ENCODE measurements at regions not wholly inside any gene's neighbourhood (a gene's known extent, or its start where the extent isn't known, plus 50 kb on each side); places are given as distances from the start of the nearest gene placed in this dataset.
A peak's percentile ranks its signal among the peaks of the same experiment; 100 is the strongest.

- peak overlapping the region in 3 of 4 donors; percentile 26 to 43 (median 30) for H3K27ac ChIP-seq
- intact Hi-C loops (cut with DNase I): loop anchor here (10.0 kb wide), 1 partner anchor 80 kb away; no protein-coding TSS in a partner anchor
- H3K36me3 ChIP-seq (replicated peaks in 1 of 2; ENCODE audit: insufficient read depth in 1 of 2, low read depth in 2 of 2): no peaks in the 10 kb centered on the region
- H3K4me3 ChIP-seq: no peak overlapping the region
- no peaks in the 10 kb centered on the region for H3K27me3 ChIP-seq
- H3K4me1 ChIP-seq: peaks cover 23% of the 10 kb centered on the region
- ATAC-seq (no peak), DNase-seq (no peak)
- no peaks in the 10 kb centered on the region for H3K9me3 ChIP-seq
- TF ChIP-seq CTCF (IDR thresholded peaks at IDR 0.05) (no peak), POLR2A (IDR thresholded peaks at IDR 0.05) (no peak)
- WGBS, 2 donors: 73 to 74% methylated on average over 21 to 22 of the region's 22 CpGs
Measured at GRCh38 chr5:173704615-173705511, 88.4 kb upstream of the BOD1 start.

- intact Hi-C loops (cut with DNase I): loop anchor here (10.0 kb wide), 1 partner anchor 81 kb away; no protein-coding TSS in a partner anchor
- no peak for ATAC-seq
- H3K36me3 ChIP-seq (replicated peaks in 1 of 2; ENCODE audit: insufficient read depth in 1 of 2, low read depth in 2 of 2): no peaks in the 10 kb centered on the region
Measured at GRCh38 chr5:173705512-173706044, 89.1 kb upstream of the BOD1 start.

GRCh38 chr5:173706700-173707099, 90.2 kb upstream of the BOD1 start:
- ATAC-seq (peak; percentile 54), DNase-seq (peak in 2 of 4 donors; percentile 35 to 42)
- H3K4me3 ChIP-seq: no peak overlapping the region
- intact Hi-C loops (cut with DNase I): loop anchor here (10.0 kb wide), 1 partner anchor 82 kb away; no protein-coding TSS in a partner anchor
- H3K9me3 ChIP-seq: no peaks in the 10 kb centered on the region
- H3K27ac ChIP-seq: peak overlapping the region; percentile 15 to 47 (median 36)
- TF ChIP-seq CTCF (IDR thresholded peaks at IDR 0.05): no peak
- H3K36me3 ChIP-seq (replicated peaks in 1 of 2; ENCODE audit: insufficient read depth in 1 of 2, low read depth in 2 of 2): no peaks in the 10 kb centered on the region
- H3K4me1 ChIP-seq: peaks cover 23% of the 10 kb centered on the region
- H3K27me3 ChIP-seq: no peaks in the 10 kb centered on the region
- 66 to 77% methylated on average over 4 of the region's 4 CpGs for WGBS, 2 donors

More at GRCh38 chr5:173705512-173706044, 89.1 kb upstream of the BOD1 start:
- H3K27me3 ChIP-seq: no peaks in the 10 kb centered on the region
- DNase-seq: no peak
- H3K9me3 ChIP-seq: no peaks in the 10 kb centered on the region
- no peak overlapping the region for H3K4me3 ChIP-seq
- TF ChIP-seq POLR2A (IDR thresholded peaks at IDR 0.05) (no peak), CTCF (IDR thresholded peaks at IDR 0.05) (no peak)
- peak overlapping the region in 3 of 4 donors; percentile 26 to 43 (median 30) for H3K27ac ChIP-seq
- 84 to 94% methylated on average over 6 to 10 of the region's 13 CpGs for WGBS, 2 donors
- peaks cover 23% of the 10 kb centered on the region for H3K4me1 ChIP-seq

GRCh38 chr5:173707392-173707791, 90.9 kb upstream of the BOD1 start:
- no peak for TF ChIP-seq POLR2A (IDR thresholded peaks at IDR 0.05)
- no peak for TF ChIP-seq CTCF (IDR thresholded peaks at IDR 0.05)
- Histone ChIP-seq H3K27ac (peak overlapping the region; percentile 15 to 47 (median 36)), H3K9me3 (no peaks in the 10 kb centered on the region), H3K4me3 (no peak overlapping the region), H3K27me3 (no peaks in the 10 kb centered on the region), H3K36me3 (replicated peaks in 1 of 2; ENCODE audit: insufficient read depth in 1 of 2, low read depth in 2 of 2) (no peaks in the 10 kb centered on the region), H3K4me1 (peaks cover 23% of the 10 kb centered on the region)
- intact Hi-C loops (cut with DNase I): loop anchor here (10.0 kb wide), 1 partner anchor 83 kb away; no protein-coding TSS in a partner anchor
- ATAC-seq (peak; percentile 25), DNase-seq (peak in 3 of 4 donors; percentile 34 to 78 (median 56))
- 63 to 67% methylated on average over 4 of the region's 4 CpGs for WGBS, 2 donors

All from body of pancreas (tissue), 4 donors.